RWPE1 (cell line): ENCODE measurements at regions not wholly inside any gene's neighbourhood (a gene's known extent, or its start where the extent isn't known, plus 50 kb on each side); places are given as distances from the start of the nearest gene placed in this dataset.

Source experiments
- CTCF ChIA-PET: fragments of 350-600 bp; sonication (Branson Sonifier 250); formaldehyde crosslinking; extraction: SDS; loops from one replicate; lab custom pipeline; 2021; lab: Yijun Ruan, JAX
- POLR2A ChIA-PET: fragments of 400-600 bp; formaldehyde crosslinking; extraction: SDS; loops from one replicate; lab custom pipeline; 2020; ENCODE audit warnings: antibody characterized with exemption; ENCODE audit not compliant: low non-redundant PET; lab: Yijun Ruan, JAX
- DNase-seq: peaks from one replicate; pipeline ENCODE4 v3.0.0; 2012; ENCODE audit warnings: low spot score
- H3K27ac ChIP-seq: fragments of 450-650 bp; 2 replicates; pipeline ENCODE4 v1.5.1; 2017
- TF ChIP-seq, protein P1 (sequence below): fragments of 450-650 bp; conservative IDR thresholded peaks from 2 replicates; pipeline ENCODE4 v1.5.1; 2017; ENCODE audit warnings: low read depth, mild to moderate bottlenecking

- CTCF ChIA-PET = no interaction called here
- DNase-seq = no peak
- POLR2A ChIA-PET = no interaction called here
- H3K27ac ChIP-seq = no peak overlapping the region
- TF ChIP-seq, protein P1, sequence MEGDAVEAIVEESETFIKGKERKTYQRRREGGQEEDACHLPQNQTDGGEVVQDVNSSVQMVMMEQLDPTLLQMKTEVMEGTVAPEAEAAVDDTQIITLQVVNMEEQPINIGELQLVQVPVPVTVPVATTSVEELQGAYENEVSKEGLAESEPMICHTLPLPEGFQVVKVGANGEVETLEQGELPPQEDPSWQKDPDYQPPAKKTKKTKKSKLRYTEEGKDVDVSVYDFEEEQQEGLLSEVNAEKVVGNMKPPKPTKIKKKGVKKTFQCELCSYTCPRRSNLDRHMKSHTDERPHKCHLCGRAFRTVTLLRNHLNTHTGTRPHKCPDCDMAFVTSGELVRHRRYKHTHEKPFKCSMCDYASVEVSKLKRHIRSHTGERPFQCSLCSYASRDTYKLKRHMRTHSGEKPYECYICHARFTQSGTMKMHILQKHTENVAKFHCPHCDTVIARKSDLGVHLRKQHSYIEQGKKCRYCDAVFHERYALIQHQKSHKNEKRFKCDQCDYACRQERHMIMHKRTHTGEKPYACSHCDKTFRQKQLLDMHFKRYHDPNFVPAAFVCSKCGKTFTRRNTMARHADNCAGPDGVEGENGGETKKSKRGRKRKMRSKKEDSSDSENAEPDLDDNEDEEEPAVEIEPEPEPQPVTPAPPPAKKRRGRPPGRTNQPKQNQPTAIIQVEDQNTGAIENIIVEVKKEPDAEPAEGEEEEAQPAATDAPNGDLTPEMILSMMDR = no peak
Measured at GRCh38 chr2:125959047-125959446, 696.9 kb upstream of the GYPC start.

DNA sequence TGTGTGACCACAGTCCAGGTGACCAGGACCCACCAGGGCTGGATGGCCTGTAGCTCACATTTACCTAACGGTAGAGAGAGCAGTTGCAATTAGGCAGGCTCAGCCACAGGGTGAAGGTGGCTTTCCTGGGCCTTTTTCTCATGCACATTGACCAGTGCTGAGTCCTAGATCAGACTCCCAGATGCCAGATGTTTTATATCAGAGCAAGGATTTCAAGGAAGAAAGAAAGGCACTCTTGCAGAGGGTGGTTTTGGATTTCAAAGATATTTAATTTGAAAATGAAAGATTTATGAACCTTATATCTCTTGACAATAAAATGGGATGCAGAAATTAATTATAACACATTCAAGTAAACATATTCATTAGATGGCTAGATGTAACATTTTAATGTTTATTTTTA, 694.2 kb upstream of the GYPC start:
- ChIA-PET POLR2A (no interaction called here), CTCF (no interaction called here)
- TF ChIP-seq, protein P1 = no peak
- H3K27ac ChIP-seq = no peak overlapping the region
- no peak for DNase-seq

DNA sequence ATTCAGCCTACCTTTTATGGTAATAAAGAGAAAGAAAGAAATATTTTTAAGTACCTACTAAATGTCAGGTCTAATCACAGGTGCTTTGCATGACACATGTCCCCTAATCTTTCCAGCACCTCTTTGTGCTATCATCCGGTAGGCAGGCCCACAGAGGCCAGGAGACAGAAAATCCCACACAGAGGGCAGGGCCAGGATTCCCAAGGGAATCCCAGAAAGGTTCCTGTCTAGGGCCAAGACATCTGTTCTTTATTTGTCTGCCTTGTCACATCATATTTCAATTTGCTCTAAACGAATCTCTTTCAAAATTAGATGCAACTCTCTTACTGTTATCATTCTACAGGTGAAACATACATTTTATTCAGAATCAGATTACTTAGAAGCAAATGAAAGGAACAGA, 676.1 kb upstream of the GYPC start:
- CTCF ChIA-PET = no interaction called here
- POLR2A ChIA-PET = no interaction called here

DNA sequence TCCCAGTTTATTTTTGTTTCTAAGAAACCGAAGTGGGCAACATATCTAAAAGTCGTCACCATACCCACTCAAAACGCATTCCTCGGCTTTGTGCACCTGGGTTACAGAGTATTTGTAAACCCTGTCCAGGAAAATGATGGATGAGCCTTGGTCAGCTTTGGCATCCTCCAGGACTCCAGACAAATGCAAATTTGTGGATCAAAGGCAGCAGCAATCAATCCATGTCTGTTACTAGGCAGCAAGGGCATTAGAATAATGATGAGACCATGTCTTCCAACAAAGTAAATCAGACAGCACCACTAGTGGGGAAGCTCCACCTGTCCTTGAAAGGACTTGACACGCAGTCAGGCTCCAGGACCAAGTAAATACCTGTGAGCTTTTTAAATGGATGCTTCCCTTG, 672.6 kb upstream of the GYPC start:
- TF ChIP-seq, protein P1 = no peak
- no peak overlapping the region for H3K27ac ChIP-seq
- DNase-seq = no peak
- POLR2A ChIA-PET = no interaction called here
- CTCF ChIA-PET = no interaction called here

More for the DNA sequence above, 676.1 kb upstream of the GYPC start:
- TF ChIP-seq, protein P1 = no peak
- no peak overlapping the region for H3K27ac ChIP-seq
- no peak for DNase-seq

DNA sequence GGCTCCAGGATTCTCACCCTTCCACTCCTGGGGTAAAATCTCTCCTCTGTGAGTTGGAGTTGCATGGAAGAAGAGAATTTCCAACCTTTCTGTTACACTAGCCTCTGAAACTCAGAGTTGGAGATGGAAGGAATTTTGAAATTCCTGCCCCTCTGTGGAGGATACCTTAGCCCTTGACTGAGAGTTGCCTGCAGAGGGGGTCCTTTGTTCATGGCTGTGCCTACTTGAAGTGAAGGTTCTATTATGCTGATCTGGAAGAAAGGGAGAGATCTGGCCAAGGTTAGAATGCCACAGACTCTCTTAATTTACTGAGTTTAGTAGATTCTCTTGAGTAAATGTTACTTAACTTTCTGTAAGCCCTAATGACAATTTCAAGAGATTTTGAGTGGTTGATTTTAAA, 626.6 kb upstream of the GYPC start:
- CTCF ChIA-PET = no interaction called here
- POLR2A ChIA-PET = no interaction called here
- H3K27ac ChIP-seq = no peak overlapping the region
- no peak for DNase-seq
- TF ChIP-seq, protein P1 = no peak

DNA sequence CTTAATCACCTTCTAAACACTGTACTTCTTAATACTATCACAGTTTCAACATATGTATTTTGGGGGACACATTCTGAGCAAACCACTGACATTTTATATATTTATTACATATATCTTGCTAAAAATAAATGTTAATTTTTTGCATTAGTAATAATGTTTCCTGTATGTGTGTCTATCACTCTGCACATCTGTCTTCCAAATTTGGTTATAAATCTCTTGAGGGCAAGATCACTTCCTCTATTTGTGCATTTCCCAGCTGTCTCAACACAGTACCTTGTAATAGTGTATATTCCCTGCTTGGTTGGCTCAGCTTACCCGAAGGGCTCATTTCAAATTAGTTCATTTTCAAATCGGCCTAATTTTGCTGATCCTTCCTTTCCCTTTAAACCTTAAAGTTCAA, 617.1 kb upstream of the GYPC start:
- no peak overlapping the region for H3K27ac ChIP-seq
- TF ChIP-seq, protein P1 = no peak

GRCh38 chr2:126041391-126042047, 614.4 kb upstream of the GYPC start:
- no peak overlapping the region for H3K27ac ChIP-seq
- TF ChIP-seq, protein P1 = no peak
- DNase-seq = no peak
- POLR2A ChIA-PET = no interaction called here
- CTCF ChIA-PET = no interaction called here

More for the DNA sequence above, 617.1 kb upstream of the GYPC start:
- no peak for DNase-seq
- ChIA-PET POLR2A (no interaction called here), CTCF (no interaction called here)
